K562 (cell line): ENCODE measurements at regions not wholly inside any gene's neighbourhood (a gene's known extent, or its start where the extent isn't known, plus 50 kb on each side); places are given as distances from the start of the nearest gene placed in this dataset.

Experiments used
- OTX1 ChIP-seq: fragments of 450-650 bp; formaldehyde crosslinking; IDR thresholded peaks from 2 replicates; pipeline ENCODE4 v1.4.0; 2022; ENCODE audit warnings: mild to moderate bottlenecking
- POLR2AphosphoS5 ChIP-seq: IDR thresholded peaks from 2 replicates; pipeline ENCODE4 v1.6.1; 2011; ENCODE audit warnings: mild to moderate bottlenecking, low read depth, low read length, moderate library complexity; ENCODE audit not compliant: control insufficient read depth, insufficient read depth

- no peak for TF ChIP-seq POLR2AphosphoS5
- no peak for TF ChIP-seq OTX1 (CRISPR knock-in tag)
These were observed 63.8 kb upstream of the TOM1L1 start for GRCh38 chr17:54836723-54837462.
